CD4-positive, alpha-beta T cell treated with Interleukin-21 for 1 hour (primary cell): ENCODE measurements at regions not wholly inside any gene's neighbourhood (a gene's known extent, or its start where the extent isn't known, plus 50 kb on each side); places are given as distances from the start of the nearest gene placed in this dataset.
"Not testable (repeated sequence)": the region's sequence is repeated elsewhere in the genome, so short reads cannot be mapped to it uniquely, and the experiment has no call there.

Experiments used
- DNase-seq: peaks from one replicate; pipeline ENCODE4 v3.0.0-alpha.2; 2020

DNA sequence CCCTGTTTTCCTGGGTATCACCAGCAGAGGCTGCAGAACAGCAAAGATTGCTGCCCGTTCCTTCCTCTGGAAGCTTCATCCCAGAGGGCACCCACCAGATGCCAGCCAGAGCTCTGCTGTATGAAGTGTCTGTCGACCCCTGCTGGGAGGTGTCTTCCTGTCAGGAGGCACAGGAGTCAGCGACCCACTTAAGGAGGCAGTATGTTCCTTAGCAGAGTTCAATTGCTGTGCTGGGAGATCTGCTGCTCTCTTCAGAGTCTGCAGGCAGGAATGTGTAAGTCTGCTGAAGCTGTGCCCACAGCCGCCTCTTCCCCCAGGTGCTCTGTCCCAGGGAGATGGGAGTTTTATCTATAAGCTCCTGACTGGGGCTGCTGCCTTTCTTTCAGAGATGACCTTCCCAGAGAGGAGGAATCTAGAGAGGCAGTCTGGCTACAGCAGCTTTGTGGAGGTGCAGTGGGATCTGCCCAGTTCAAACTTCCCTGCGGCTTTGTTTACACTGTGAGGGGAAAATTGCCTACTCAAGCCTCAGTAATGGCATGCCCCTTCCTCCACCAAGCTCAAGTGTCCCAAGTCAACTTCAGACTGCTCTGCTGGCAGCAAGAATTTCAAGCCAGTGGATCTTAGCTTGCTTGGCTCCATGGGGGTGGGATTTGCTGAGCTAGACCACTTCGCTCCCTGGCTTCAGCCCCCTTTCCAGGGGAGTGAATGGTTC lies 100.6 kb downstream of the TMEM168 start:
- DNase-seq = not testable (repeated sequence)

DNA sequence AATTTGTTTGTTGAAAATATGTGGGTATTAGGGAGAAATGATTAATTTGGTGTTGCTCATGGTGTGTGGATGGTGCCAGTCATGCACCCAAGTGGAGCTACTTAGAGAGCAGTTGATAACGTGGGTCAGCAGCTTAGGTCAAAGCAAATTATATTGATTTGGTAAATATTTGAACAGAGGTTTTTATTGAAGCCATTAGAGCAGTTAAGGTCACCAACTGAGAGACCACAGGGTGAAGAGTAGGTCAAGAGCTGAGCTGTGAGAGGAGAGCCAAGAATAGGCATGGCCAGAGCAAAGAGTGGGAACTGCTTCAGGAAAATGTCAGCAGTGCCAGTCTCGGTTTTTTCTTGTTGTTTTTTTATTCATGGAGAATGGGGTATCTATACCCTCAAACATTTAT lies 97.9 kb downstream of the TMEM168 start:
- no peak for DNase-seq

DNA sequence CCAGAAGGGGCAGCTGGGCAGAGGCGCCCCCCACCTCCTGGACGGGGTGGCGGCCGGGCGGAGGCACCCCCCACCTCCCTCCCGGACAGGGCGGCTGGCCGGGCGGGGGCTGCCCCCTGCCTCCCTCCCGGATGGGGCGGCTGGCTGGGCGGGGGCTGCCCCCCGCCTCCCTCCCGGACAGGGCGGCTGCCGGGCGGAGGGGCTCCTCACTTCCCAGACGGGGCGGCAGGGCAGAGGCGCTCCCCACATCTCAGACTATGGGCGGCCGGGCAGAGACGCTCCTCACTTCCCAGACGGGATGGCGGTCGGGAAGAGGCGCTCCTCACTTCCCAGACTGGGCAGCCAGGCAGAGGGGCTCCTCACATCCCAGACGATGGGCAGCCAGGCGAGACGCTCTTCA lies 93.0 kb downstream of the TMEM168 start:
- not testable (repeated sequence) for DNase-seq

DNA sequence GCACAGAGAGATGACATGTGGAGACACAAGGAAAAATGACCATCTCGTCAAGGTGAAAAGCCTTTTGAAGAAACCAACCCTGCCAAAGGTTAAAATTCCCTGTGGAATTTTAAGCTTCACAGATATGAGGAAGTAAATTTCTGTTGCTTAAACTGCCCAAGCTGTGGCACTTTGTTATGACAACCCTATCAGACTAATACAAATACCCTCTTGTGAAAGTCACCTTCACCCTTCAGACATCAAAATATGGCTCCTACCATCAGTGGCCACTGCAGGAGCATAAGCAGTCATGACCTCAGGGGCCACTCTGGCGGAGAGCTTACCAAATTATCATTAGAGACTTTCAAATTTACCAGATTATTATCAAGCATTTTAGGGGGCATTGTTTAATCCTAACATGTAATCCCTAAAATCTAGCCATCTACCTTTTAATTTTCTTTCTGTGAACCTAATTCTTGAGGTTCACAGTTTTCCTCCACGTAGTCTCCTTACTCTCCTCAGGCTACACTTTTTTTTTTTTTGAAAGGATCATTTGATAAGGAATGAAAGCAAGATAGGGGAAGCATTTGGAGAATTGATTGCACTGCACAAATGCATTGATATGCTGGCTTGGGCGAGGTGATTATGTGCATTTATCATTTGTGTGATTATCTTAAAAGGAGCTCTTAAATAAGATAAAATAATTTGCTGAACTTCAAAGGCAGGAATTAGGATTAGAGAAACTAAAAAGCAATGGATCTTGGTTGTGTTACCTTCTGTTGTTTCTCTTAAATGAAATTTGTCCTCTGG lies 90.3 kb downstream of the TMEM168 start:
- DNase-seq = no peak

DNA sequence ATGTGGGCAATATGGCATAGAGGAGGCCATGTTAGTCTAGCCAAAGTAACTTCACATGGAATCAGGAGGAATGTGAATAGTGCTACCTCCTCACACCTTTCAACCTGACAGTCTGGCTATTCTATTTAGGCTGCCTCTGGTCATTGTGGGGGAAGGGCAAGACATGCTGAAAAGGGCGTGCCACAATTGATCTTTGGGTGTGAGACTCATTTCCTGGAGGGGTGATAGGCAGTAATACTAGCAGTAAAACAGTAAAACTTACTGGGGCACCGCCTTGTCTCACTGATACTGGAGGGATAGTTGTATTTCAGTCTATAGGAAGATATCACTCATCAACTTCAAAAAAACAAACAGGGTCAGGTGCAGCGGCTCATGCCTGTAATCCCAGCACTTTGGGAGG lies 88.7 kb downstream of the TMEM168 start:
- no peak for DNase-seq

DNA sequence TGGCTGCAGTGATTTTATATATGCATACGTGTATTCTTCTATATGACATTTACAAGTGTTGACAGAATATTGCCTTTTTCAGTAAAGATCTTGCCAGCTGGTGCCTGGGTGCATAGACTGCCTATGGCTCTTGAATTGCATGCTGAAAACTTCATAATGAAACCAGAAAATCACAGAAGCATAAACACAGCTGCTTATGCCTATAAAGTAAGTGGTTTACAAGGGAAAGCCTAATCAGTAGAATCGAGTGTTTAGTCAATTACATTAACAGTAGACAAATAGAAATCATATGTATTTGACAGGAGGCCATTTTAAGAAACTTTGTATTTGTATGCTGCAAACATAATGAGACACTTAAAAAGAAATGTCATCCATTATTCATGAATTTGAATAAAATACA lies 82.5 kb downstream of the TMEM168 start:
- no peak for DNase-seq

DNA sequence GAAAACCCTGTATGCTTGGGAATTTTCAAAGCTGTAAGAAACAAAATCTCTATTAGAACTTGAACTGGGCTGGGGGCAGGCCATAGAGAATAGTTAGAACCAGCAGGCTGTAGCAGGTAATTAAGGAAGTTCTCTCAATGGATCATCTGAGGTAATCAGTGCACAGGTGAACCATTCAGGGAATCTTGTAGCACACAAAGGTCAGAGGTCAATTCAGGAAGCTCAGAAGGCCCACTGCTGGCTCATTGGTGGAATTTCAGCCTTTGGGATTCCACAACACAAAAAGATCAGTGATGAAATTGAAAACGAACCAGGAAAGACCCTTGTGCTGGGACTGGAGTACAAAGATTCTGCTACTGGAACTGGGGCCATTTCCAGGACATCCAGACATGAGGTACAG lies 82.0 kb downstream of the TMEM168 start:
- DNase-seq = no peak
